ENCODE measurements at regions not wholly inside any gene's neighbourhood (a gene's known extent, or its start where the extent isn't known, plus 50 kb on each side); places are given as distances from the start of the nearest gene placed in this dataset.

DNA sequence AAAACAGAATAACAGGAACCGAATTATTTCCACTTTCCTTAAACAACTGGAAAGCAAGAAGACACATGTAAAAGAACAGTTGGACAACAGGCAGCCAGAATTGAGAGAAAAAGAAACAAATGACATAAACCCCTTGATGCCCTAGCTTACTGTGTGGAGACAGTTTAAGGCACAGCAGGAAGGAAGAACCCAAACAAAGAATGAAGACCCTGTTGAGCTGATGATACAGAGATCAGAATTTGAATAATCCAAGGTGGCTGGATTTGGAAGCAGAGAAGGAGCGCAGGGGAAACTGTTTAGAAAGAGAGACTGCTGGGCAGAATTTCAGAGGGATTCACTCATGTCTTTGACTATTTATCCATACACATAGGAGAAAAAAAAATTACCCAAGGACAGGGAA is 316.3 kb upstream of the POU5F2 start:
- no peak for DNase-seq
- Histone ChIP-seq H2BK20ac (ENCODE audit: low read depth, low read length) (no peak overlapping the region), H3K23ac (ENCODE audit: low read depth, low read length) (no peak overlapping the region), H2AK9ac (replicated peaks; ENCODE audit: low read depth, low read length, poor library complexity) (no peak overlapping the region), H3K79me1 (ENCODE audit: low read depth in 1 of 2, low read length in 2 of 2) (peaks cover 6 to 9% of the 10 kb centered on the region in 2 experiments; a peak in 3 of 4 replicates), H4K8ac (ENCODE audit: low read depth in 2 of 2, low read length in 2 of 2) (no peak overlapping the region), H3K4me3 (ENCODE audit: insufficient read depth, low read depth, low read length) (no peak overlapping the region), H4K5ac (ENCODE audit: low read depth, low read length) (no peak overlapping the region), H3K4ac (ENCODE audit: low read depth, low read length) (no peak overlapping the region), H2BK15ac (ENCODE audit: low read depth, low read length) (no peak overlapping the region), H3K18ac (ENCODE audit: low read depth, low read length) (no peak overlapping the region), H3K9me3 (ENCODE audit: control insufficient read depth, insufficient read depth, low read length) (no peaks in the 10 kb centered on the region), H3K4me2 (ENCODE audit: low read depth, low read length) (no peak overlapping the region), H2AFZ (replicated peaks; ENCODE audit: low read length, poor library complexity) (no peak overlapping the region), H3K14ac (replicated peaks; ENCODE audit: low read depth, low read length) (no peak overlapping the region), H3K9me1 (ENCODE audit: insufficient read depth, low read length) (no peaks in the 10 kb centered on the region), H3K56ac (ENCODE audit: extremely low read depth, insufficient read depth, low read length) (no peak overlapping the region), H3K4me1 (ENCODE audit: control insufficient read depth, insufficient read depth, low read length) (no peaks in the 10 kb centered on the region), H3K9ac (ENCODE audit: low read depth, low read length) (no peak overlapping the region), H2BK120ac (ENCODE audit: low read depth, low read length) (no peak overlapping the region), H3K36me3 (ENCODE audit: control insufficient read depth, insufficient read depth, low read length) (no peaks in the 10 kb centered on the region), H4K20me1 (ENCODE audit: insufficient read depth, low read length) (no peaks in the 10 kb centered on the region), H2BK5ac (ENCODE audit: low read depth, low read length, poor library complexity, severe bottlenecking) (no peak overlapping the region), H4K91ac (ENCODE audit: insufficient read depth, low read depth, low read length) (no peak overlapping the region), H3K27me3 (ENCODE audit: control insufficient read depth, insufficient read depth, low read length) (no peaks in the 10 kb centered on the region), H3K27ac (ENCODE audit: insufficient read depth, low read length) (no peak overlapping the region), H2AK5ac (ENCODE audit: low read depth, low read length) (no peak overlapping the region)
- TF ChIP-seq CHD1 (IDR thresholded peaks at IDR 0.05; ENCODE audit: low read depth, low read length) = no peak
- TF ChIP-seq, protein P1, sequence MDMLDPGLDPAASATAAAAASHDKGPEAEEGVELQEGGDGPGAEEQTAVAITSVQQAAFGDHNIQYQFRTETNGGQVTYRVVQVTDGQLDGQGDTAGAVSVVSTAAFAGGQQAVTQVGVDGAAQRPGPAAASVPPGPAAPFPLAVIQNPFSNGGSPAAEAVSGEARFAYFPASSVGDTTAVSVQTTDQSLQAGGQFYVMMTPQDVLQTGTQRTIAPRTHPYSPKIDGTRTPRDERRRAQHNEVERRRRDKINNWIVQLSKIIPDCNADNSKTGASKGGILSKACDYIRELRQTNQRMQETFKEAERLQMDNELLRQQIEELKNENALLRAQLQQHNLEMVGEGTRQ (IDR thresholded peaks at IDR 0.05; ENCODE audit: low read depth, low read length) = no peak
- TF ChIP-seq MAFK (IDR thresholded peaks at IDR 0.05; ENCODE audit: low read depth, low read length) = no peak
- TF ChIP-seq POLR2A (IDR thresholded peaks at IDR 0.05; ENCODE audit: low read depth, low read length) = no peak
- TF ChIP-seq MAZ (IDR thresholded peaks at IDR 0.05; ENCODE audit: borderline replicate concordance, low read depth, low read length) = no peak
- dilution Hi-C loops (cut with HindIII; ENCODE audit: low sequenced_read_pairs, unreplicated experiment) (no loop called here), intact Hi-C loops (cut with micrococcal nuclease) (no loop called here), in situ Hi-C loops (cut with MboI; ENCODE audit: low sequenced_read_pairs) (no loop called here)
- no TSS peak for BruUV-seq (replicated peaks)
- ChIA-PET CTCF (interaction anchor here (1.0 kb wide), 1 partner anchor 9 kb away, joined by 3 read pairs; no protein-coding TSS in a partner anchor), POLR2A (ENCODE audit: unreplicated experiment) (no interaction called here)
- WGBS, 2 experiments (ENCODE audit: extremely low coverage in 2 of 2, insufficient read length in 1 of 2) = no CpG with 5 or more reads among the region's 2 CpGs
- ATAC-seq (ENCODE audit: low read depth) = peak; percentile 21
